ENCODE measurements at regions not wholly inside any gene's neighbourhood (a gene's known extent, or its start where the extent isn't known, plus 50 kb on each side); places are given as distances from the start of the nearest gene placed in this dataset.

DNA sequence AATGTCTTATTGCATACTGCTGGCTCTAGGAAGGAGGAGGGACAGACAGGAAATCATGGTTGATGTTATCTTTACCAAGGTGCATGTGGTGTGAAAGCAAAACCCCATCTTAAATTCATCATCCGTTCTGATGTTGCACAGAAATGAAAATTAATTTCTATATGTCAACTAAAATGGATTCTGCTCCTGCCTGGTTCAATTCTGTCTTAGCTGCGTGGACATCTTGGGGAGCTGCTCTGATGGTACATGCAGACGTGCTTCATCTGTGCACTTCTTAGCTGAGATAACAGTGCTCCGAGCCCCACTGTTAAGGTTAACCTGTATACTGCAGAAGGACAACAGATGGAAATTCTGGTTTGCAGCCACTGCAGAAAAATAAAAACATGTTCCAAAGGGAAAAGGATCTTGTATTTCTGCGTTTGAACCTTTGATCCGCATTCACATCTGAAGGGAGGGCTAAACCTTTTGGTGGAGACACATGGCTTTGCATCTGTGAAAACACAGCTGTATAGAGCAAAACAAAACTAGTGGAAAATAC lies 155.6 kb downstream of the TM9SF2 start:
- Histone ChIP-seq H3K4me3 (no peak overlapping the region), H3K4me1 (peaks cover 0 to 5% of the 10 kb centered on the region in 2 donors), H3K36me3 (no peaks in the 10 kb centered on the region), H3K27me3 (no peaks in the 10 kb centered on the region), H3K9me3 (no peaks in the 10 kb centered on the region), H3K27ac (no peak overlapping the region)
- intact Hi-C loops (cut with DNase I): loop anchor here (1.0 to 5.0 kb wide), 4 partner anchors 40 to 858 kb away; partner anchors contain the start of gene PCCA
- DNase-seq (ENCODE audit: low spot score in 2 of 2): no peak
- TF ChIP-seq, protein P1, sequence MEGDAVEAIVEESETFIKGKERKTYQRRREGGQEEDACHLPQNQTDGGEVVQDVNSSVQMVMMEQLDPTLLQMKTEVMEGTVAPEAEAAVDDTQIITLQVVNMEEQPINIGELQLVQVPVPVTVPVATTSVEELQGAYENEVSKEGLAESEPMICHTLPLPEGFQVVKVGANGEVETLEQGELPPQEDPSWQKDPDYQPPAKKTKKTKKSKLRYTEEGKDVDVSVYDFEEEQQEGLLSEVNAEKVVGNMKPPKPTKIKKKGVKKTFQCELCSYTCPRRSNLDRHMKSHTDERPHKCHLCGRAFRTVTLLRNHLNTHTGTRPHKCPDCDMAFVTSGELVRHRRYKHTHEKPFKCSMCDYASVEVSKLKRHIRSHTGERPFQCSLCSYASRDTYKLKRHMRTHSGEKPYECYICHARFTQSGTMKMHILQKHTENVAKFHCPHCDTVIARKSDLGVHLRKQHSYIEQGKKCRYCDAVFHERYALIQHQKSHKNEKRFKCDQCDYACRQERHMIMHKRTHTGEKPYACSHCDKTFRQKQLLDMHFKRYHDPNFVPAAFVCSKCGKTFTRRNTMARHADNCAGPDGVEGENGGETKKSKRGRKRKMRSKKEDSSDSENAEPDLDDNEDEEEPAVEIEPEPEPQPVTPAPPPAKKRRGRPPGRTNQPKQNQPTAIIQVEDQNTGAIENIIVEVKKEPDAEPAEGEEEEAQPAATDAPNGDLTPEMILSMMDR (IDR thresholded peaks at IDR 0.05): no peak

DNA sequence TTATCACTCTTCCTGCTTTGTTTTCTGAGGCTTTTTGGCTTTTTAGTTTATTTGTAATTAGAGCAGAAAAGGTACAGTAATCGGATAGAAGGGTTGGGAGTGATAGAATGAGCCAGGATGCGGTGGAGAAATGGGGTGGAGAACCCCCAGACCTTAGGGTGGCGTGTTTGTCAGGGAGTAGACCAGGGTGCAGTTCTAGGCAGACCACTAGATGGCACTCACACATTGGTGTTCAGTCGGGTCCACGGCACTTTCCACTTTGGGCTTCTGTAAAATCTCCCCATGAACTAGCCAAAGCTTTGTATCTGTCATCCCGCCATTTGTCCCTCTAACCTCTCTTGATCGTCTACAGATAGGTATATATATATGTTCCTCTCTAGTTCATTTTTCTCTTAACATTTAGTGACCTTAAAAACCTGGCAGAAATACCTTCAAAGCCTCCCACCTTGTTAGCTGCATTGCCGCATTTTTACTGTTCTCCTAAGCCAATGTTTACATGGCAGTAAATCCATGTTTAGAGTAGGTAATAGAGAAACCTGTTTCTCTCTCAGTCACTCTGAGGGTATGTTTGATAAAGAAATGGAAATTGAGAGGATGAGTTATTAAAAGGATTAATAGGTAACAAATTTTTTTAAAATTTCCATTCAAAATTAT lies 154.9 kb downstream of the TM9SF2 start:
- H3K27me3 ChIP-seq: no peaks in the 10 kb centered on the region
- intact Hi-C loops (cut with DNase I): loop anchor here (1.0 to 5.0 kb wide), 4 partner anchors 39 to 859 kb away; partner anchors contain the start of gene PCCA
- DNase-seq (ENCODE audit: low spot score in 2 of 2): peak in 1 of 2 donors; percentile 86
- no peak overlapping the region for H3K27ac ChIP-seq
- no peaks in the 10 kb centered on the region for H3K36me3 ChIP-seq
- TF ChIP-seq, protein P1 (IDR thresholded peaks at IDR 0.05): peak; percentile 79 to 85 (median 85)
- no peak overlapping the region for H3K4me3 ChIP-seq
- H3K4me1 ChIP-seq: peaks cover 0 to 5% of the 10 kb centered on the region in 2 donors
- H3K9me3 ChIP-seq: no peaks in the 10 kb centered on the region

DNA sequence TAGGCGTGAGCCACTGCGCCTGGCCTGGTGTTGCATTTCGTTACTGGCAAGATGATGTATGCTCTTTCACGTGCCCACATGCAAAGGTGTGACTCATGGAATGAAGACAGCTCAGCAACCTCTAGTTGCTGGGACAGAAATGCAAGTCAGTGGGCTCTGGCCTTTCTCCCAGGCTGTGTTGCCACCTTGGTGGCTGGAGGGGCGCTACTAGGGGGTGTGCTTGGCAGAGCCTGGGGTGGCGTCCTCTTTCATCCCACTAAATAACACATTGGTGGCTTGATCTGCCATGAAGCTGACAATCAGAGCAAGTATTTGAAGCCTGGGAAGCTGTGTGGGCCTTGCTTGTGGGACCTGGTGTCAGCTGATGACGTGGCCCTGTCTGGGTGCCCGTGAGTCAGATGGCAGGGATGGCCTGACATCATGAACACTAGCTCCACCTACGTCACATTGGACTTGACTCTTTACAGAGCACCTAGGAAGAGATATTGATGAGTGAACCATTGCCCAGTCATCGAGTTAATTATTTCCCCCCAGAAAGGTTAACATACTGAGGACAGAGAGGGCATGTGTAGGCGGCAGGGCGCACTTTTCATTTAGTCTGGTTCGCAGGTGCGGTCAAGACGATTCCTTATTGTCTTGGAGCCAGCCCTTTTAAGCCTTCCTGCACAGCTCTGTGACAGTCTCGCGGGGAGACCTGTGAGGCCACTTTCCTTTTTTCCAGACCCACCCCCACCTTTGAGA lies 154.2 kb downstream of the TM9SF2 start:
- Histone ChIP-seq H3K27me3 (no peaks in the 10 kb centered on the region), H3K36me3 (no peaks in the 10 kb centered on the region), H3K4me3 (no peak overlapping the region), H3K9me3 (no peaks in the 10 kb centered on the region), H3K4me1 (peaks cover 0 to 5% of the 10 kb centered on the region in 2 donors), H3K27ac (no peak overlapping the region)
- intact Hi-C loops (cut with DNase I): loop anchor here (1.0 to 5.0 kb wide), 4 partner anchors 39 to 860 kb away; partner anchors contain the start of gene PCCA
- TF ChIP-seq, protein P1 (IDR thresholded peaks at IDR 0.05): no peak
- no peak for DNase-seq (ENCODE audit: low spot score in 2 of 2)

DNA sequence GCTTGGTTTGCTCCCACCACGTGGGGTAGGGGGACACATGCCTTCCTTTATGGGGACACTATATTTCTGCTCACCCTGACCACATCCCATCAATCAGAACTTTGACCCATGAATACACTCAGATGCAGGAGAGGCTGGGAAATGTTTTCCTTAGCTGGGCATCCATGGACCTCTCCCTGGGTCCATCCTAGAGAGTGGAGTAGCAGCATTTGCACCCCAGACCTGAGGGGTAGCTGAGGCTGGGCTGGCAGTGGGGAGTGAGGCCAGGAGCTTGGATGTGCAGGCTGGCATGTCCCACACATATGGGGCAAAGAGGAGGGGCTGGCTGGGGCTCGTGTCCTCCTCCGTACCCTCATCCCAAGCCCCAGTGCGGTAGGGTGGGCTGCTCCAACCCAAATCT lies 152.8 kb downstream of the TM9SF2 start:
- TF ChIP-seq, protein P1 (IDR thresholded peaks at IDR 0.05): no peak
- peaks cover 0 to 5% of the 10 kb centered on the region in 2 donors for H3K4me1 ChIP-seq
- DNase-seq (ENCODE audit: low spot score in 2 of 2): no peak
- H3K4me3 ChIP-seq: no peak overlapping the region
- H3K36me3 ChIP-seq: no peaks in the 10 kb centered on the region
- intact Hi-C loops (cut with DNase I): no loop called here
- no peak overlapping the region for H3K27ac ChIP-seq
- no peaks in the 10 kb centered on the region for H3K27me3 ChIP-seq
- H3K9me3 ChIP-seq: no peaks in the 10 kb centered on the region

DNA sequence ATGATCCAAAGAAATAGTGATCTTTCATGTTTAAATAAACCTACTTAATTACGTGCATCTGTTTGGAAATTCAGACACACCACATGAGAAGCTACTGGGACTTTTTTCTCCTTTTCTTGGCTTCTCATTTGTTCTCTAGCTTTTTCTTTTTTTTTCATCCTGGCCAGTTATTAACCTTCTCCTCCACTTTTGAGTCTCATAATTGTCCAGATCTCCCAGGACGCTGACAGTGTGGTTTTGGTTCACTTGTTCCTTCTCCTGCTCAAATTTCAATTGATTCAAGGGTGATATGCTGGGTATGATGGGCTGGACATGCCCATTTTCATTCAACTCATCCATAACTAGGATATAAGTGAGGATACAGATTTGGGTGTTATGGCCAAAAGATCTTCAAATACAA lies 152.3 kb downstream of the TM9SF2 start:
- Histone ChIP-seq H3K27ac (no peak overlapping the region), H3K4me1 (peaks cover 0 to 5% of the 10 kb centered on the region in 2 donors), H3K27me3 (no peaks in the 10 kb centered on the region), H3K36me3 (no peaks in the 10 kb centered on the region), H3K9me3 (no peaks in the 10 kb centered on the region), H3K4me3 (no peak overlapping the region)
- DNase-seq (ENCODE audit: low spot score in 2 of 2): no peak
- intact Hi-C loops (cut with DNase I): no loop called here
- TF ChIP-seq, protein P1 (IDR thresholded peaks at IDR 0.05): no peak
